SJSA1 (cell line): ENCODE measurements at regions not wholly inside any gene's neighbourhood (a gene's known extent, or its start where the extent isn't known, plus 50 kb on each side); places are given as distances from the start of the nearest gene placed in this dataset.
"Not testable (repeated sequence)": the region's sequence is repeated elsewhere in the genome, so short reads cannot be mapped to it uniquely, and the experiment has no call there.

Experiments
- DNase-seq, 2 experiments: peaks; one replicate each; pipeline ENCODE4 v3.0.0-alpha.2; 2015 to 2020; ENCODE audit warnings: low spot score in 2 of 2, low read depth in 1 of 2
- H3K27ac ChIP-seq: fragments of 250-450 bp; sonication (Bioruptor Pico); 2 replicates; pipeline ENCODE4 v1.5.1; 2020; ENCODE audit warnings: mild to moderate bottlenecking, moderate library complexity
- H3K27me3 ChIP-seq: fragments of 250-450 bp; sonication (Bioruptor Pico); replicated peaks from 2 replicates; pipeline ENCODE4 v1.5.1; 2020; ENCODE audit warnings: mild to moderate bottlenecking, moderate library complexity
- H3K36me3 ChIP-seq: fragments of 250-450 bp; sonication (Bioruptor Pico); 2 replicates; pipeline ENCODE4 v1.5.1; 2020; ENCODE audit warnings: mild to moderate bottlenecking
- H3K4me1 ChIP-seq: fragments of 250-450 bp; sonication (Bioruptor Pico); replicated peaks from 2 replicates; pipeline ENCODE4 v1.6.1; 2021; ENCODE audit warnings: mild to moderate bottlenecking
- H3K4me3 ChIP-seq: fragments of 250-450 bp; sonication (Bioruptor Pico); 2 replicates; pipeline ENCODE4 v1.5.1; 2020; ENCODE audit warnings: mild to moderate bottlenecking
- H3K9me3 ChIP-seq: fragments of 250-450 bp; sonication (Bioruptor Pico); replicated peaks from 2 replicates; pipeline ENCODE4 v1.5.1; 2020; ENCODE audit warnings: mild to moderate bottlenecking

- Histone ChIP-seq H3K4me1 (no peaks in the 10 kb centered on the region), H3K27me3 (no peaks in the 10 kb centered on the region), H3K27ac (no peak overlapping the region), H3K9me3 (no peaks in the 10 kb centered on the region; the same call in 1 of the 2 replicates), H3K4me3 (no peak overlapping the region), H3K36me3 (no peaks in the 10 kb centered on the region)
- DNase-seq = no peak
Measured at GRCh38 chr2:124967325-124967724, 942.2 kb downstream of the CNTNAP5 start.

- Histone ChIP-seq H3K9me3 (no peaks in the 10 kb centered on the region), H3K4me1 (no peaks in the 10 kb centered on the region), H3K36me3 (no peaks in the 10 kb centered on the region), H3K27me3 (no peaks in the 10 kb centered on the region), H3K4me3 (no peak overlapping the region), H3K27ac (no peak overlapping the region)
- DNase-seq = no peak
Measured at GRCh38 chr2:124970030-124970429, 944.9 kb downstream of the CNTNAP5 start.

- H3K9me3 ChIP-seq = no peaks in the 10 kb centered on the region; the same call in 1 of the 2 replicates
- no peaks in the 10 kb centered on the region for H3K4me1 ChIP-seq
- H3K36me3 ChIP-seq = no peaks in the 10 kb centered on the region
- no peak overlapping the region for H3K4me3 ChIP-seq
- H3K27me3 ChIP-seq = no peaks in the 10 kb centered on the region
- H3K27ac ChIP-seq = no peak overlapping the region
- DNase-seq = no peak
Measured at GRCh38 chr2:124973396-124973795, 948.3 kb downstream of the CNTNAP5 start.

- no peaks in the 10 kb centered on the region for H3K27me3 ChIP-seq
- H3K4me1 ChIP-seq = no peaks in the 10 kb centered on the region
- no peak for DNase-seq
- no peak overlapping the region for H3K27ac ChIP-seq
- no peak overlapping the region for H3K4me3 ChIP-seq
- no peaks in the 10 kb centered on the region for H3K36me3 ChIP-seq
- H3K9me3 ChIP-seq = no peaks in the 10 kb centered on the region; the same call in 1 of the 2 replicates
Measured at GRCh38 chr2:124975224-124975623, 950.1 kb downstream of the CNTNAP5 start.

GRCh38 chr2:124975648-124976047, 950.6 kb downstream of the CNTNAP5 start:
- no peak for DNase-seq
- Histone ChIP-seq H3K36me3 (no peaks in the 10 kb centered on the region), H3K27me3 (no peaks in the 10 kb centered on the region), H3K9me3 (no peaks in the 10 kb centered on the region; the same call in 1 of the 2 replicates), H3K27ac (no peak overlapping the region), H3K4me1 (no peaks in the 10 kb centered on the region), H3K4me3 (no peak overlapping the region)

GRCh38 chr2:124978597-124978996, 953.5 kb downstream of the CNTNAP5 start:
- peaks cover 3% of the 10 kb centered on the region; the same call in 1 of the 2 replicates for H3K9me3 ChIP-seq
- DNase-seq = no peak

GRCh38 chr2:124983595-124983994, 958.5 kb downstream of the CNTNAP5 start:
- Histone ChIP-seq H3K27me3 (no peaks in the 10 kb centered on the region), H3K27ac (no peak overlapping the region), H3K9me3 (peaks cover 3% of the 10 kb centered on the region; the same call in 1 of the 2 replicates), H3K4me1 (no peaks in the 10 kb centered on the region), H3K36me3 (no peaks in the 10 kb centered on the region), H3K4me3 (no peak overlapping the region)
- DNase-seq = peak in 1 of 2 experiments; percentile 11

More at GRCh38 chr2:124978597-124978996, 953.5 kb downstream of the CNTNAP5 start:
- H3K27ac ChIP-seq = no peak overlapping the region
- H3K4me1 ChIP-seq = no peaks in the 10 kb centered on the region
- H3K36me3 ChIP-seq = no peaks in the 10 kb centered on the region
- no peak overlapping the region for H3K4me3 ChIP-seq
- no peaks in the 10 kb centered on the region for H3K27me3 ChIP-seq

GRCh38 chr2:124985270-124985669, 960.2 kb downstream of the CNTNAP5 start:
- Histone ChIP-seq H3K27ac (no peak overlapping the region), H3K9me3 (peaks cover 3% of the 10 kb centered on the region; the same call in 1 of the 2 replicates), H3K4me3 (no peak overlapping the region), H3K27me3 (no peaks in the 10 kb centered on the region), H3K36me3 (no peaks in the 10 kb centered on the region), H3K4me1 (no peaks in the 10 kb centered on the region)
- no peak for DNase-seq

GRCh38 chr2:124986136-124986535, 961.0 kb downstream of the CNTNAP5 start:
- no peaks in the 10 kb centered on the region for H3K27me3 ChIP-seq
- DNase-seq = no peak

GRCh38 chr2:124986870-124987269, 961.8 kb downstream of the CNTNAP5 start:
- H3K27ac ChIP-seq, DNase-seq, H3K4me1 ChIP-seq, H3K27me3 ChIP-seq, H3K9me3 ChIP-seq, H3K36me3 ChIP-seq, H3K4me3 ChIP-seq: not testable (repeated sequence)

More at GRCh38 chr2:124986136-124986535, 961.0 kb downstream of the CNTNAP5 start:
- Histone ChIP-seq H3K36me3 (no peaks in the 10 kb centered on the region), H3K4me3 (no peak overlapping the region), H3K27ac (no peak overlapping the region), H3K4me1 (no peaks in the 10 kb centered on the region), H3K9me3 (no peaks in the 10 kb centered on the region)

- not testable (repeated sequence) for H3K9me3 ChIP-seq, DNase-seq, H3K27me3 ChIP-seq, H3K36me3 ChIP-seq, H3K4me1 ChIP-seq, H3K27ac ChIP-seq, H3K4me3 ChIP-seq
Measured at GRCh38 chr2:124987436-124987835, 962.3 kb downstream of the CNTNAP5 start.

GRCh38 chr2:124988111-124988510, 963.0 kb downstream of the CNTNAP5 start:
- Histone ChIP-seq H3K27ac (no peak overlapping the region), H3K4me1 (no peaks in the 10 kb centered on the region), H3K9me3 (no peaks in the 10 kb centered on the region), H3K27me3 (no peaks in the 10 kb centered on the region), H3K4me3 (no peak overlapping the region), H3K36me3 (no peaks in the 10 kb centered on the region)
- DNase-seq = no peak

- Histone ChIP-seq H3K36me3 (no peaks in the 10 kb centered on the region), H3K27ac (no peak overlapping the region), H3K27me3 (no peaks in the 10 kb centered on the region), H3K4me1 (no peaks in the 10 kb centered on the region), H3K9me3 (no peaks in the 10 kb centered on the region), H3K4me3 (no peak overlapping the region)
- DNase-seq = no peak
Measured at GRCh38 chr2:124988794-124989193, 963.7 kb downstream of the CNTNAP5 start.

GRCh38 chr2:124993809-124994208, 968.7 kb downstream of the CNTNAP5 start:
- Histone ChIP-seq H3K4me3 (no peak overlapping the region), H3K27me3 (no peaks in the 10 kb centered on the region), H3K27ac (no peak overlapping the region), H3K9me3 (no peaks in the 10 kb centered on the region), H3K36me3 (no peaks in the 10 kb centered on the region), H3K4me1 (no peaks in the 10 kb centered on the region)
- no peak for DNase-seq
